ENCODE measurements at regions not wholly inside any gene's neighbourhood (a gene's known extent, or its start where the extent isn't known, plus 50 kb on each side); places are given as distances from the start of the nearest gene placed in this dataset.

GRCh38 chr5:155088811-155089210 lies 75.3 kb downstream of the KIF4B start:
- Histone ChIP-seq H3K4me3 (no peak overlapping the region), H3K27ac (no peak overlapping the region)

DNA sequence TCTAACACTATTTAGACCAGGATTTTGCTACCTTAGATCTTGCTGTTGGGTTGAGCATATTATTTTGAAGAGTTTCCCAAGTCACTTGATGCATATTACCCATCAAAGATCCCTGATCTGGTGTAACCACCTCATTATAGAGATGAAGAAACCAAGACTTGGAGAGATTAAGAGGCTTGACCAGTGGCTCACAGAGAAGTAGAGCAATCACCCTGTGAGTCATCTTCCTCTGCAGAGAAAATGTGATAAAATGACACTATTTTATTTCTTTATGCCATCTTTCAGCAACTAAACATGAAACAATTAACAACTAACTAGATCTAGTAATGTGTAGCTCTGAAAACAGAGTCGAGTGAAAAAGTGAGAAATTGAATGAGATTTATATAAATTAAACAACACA lies 76.1 kb downstream of the KIF4B start:
- intact Hi-C loops (cut with DNase I; ENCODE audit: low total_unique reads): no loop called here
- no peak overlapping the region for H3K4me3 ChIP-seq
- H3K27ac ChIP-seq: no peak overlapping the region
- no peak for TF ChIP-seq POLR2A (IDR thresholded peaks at IDR 0.05)
- TF ChIP-seq POLR2AphosphoS5 (IDR thresholded peaks at IDR 0.05): no peak
- H3K36me3 ChIP-seq: no peaks in the 10 kb centered on the region
- no peak for DNase-seq (ENCODE audit: low spot score in 2 of 2)
- no peaks in the 10 kb centered on the region for H3K9me3 ChIP-seq
- no peaks in the 10 kb centered on the region for H3K27me3 ChIP-seq
- H3K4me1 ChIP-seq: no peaks in the 10 kb centered on the region

More at GRCh38 chr5:155088811-155089210, 75.3 kb downstream of the KIF4B start:
- DNase-seq (ENCODE audit: low spot score in 2 of 2): no peak
- intact Hi-C loops (cut with DNase I; ENCODE audit: low total_unique reads): no loop called here
- no peak for TF ChIP-seq POLR2AphosphoS5 (IDR thresholded peaks at IDR 0.05)
- TF ChIP-seq POLR2A (IDR thresholded peaks at IDR 0.05): no peak
- TF ChIP-seq, protein P1, sequence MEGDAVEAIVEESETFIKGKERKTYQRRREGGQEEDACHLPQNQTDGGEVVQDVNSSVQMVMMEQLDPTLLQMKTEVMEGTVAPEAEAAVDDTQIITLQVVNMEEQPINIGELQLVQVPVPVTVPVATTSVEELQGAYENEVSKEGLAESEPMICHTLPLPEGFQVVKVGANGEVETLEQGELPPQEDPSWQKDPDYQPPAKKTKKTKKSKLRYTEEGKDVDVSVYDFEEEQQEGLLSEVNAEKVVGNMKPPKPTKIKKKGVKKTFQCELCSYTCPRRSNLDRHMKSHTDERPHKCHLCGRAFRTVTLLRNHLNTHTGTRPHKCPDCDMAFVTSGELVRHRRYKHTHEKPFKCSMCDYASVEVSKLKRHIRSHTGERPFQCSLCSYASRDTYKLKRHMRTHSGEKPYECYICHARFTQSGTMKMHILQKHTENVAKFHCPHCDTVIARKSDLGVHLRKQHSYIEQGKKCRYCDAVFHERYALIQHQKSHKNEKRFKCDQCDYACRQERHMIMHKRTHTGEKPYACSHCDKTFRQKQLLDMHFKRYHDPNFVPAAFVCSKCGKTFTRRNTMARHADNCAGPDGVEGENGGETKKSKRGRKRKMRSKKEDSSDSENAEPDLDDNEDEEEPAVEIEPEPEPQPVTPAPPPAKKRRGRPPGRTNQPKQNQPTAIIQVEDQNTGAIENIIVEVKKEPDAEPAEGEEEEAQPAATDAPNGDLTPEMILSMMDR (IDR thresholded peaks at IDR 0.05): no peak
- Histone ChIP-seq H3K9me3 (no peaks in the 10 kb centered on the region), H3K4me1 (no peaks in the 10 kb centered on the region), H3K27me3 (no peaks in the 10 kb centered on the region), H3K36me3 (no peaks in the 10 kb centered on the region)

- Histone ChIP-seq H3K27me3 (no peaks in the 10 kb centered on the region), H3K9me3 (no peaks in the 10 kb centered on the region)
Measured at GRCh38 chr5:155091063-155091648, 77.6 kb downstream of the KIF4B start.

GRCh38 chr5:155091768-155092717 lies 78.5 kb downstream of the KIF4B start:
- no peak overlapping the region for H3K27ac ChIP-seq
- intact Hi-C loops (cut with DNase I; ENCODE audit: low total_unique reads): no loop called here

More at GRCh38 chr5:155091063-155091648, 77.6 kb downstream of the KIF4B start:
- Histone ChIP-seq H3K4me1 (no peaks in the 10 kb centered on the region), H3K36me3 (no peaks in the 10 kb centered on the region), H3K4me3 (no peak overlapping the region), H3K27ac (no peak overlapping the region)
- no peak for TF ChIP-seq POLR2A (IDR thresholded peaks at IDR 0.05)
- TF ChIP-seq POLR2AphosphoS5 (IDR thresholded peaks at IDR 0.05): no peak
- TF ChIP-seq, protein P1 (IDR thresholded peaks at IDR 0.05): no peak
- DNase-seq (ENCODE audit: low spot score in 2 of 2): no peak
- intact Hi-C loops (cut with DNase I; ENCODE audit: low total_unique reads): no loop called here

DNA sequence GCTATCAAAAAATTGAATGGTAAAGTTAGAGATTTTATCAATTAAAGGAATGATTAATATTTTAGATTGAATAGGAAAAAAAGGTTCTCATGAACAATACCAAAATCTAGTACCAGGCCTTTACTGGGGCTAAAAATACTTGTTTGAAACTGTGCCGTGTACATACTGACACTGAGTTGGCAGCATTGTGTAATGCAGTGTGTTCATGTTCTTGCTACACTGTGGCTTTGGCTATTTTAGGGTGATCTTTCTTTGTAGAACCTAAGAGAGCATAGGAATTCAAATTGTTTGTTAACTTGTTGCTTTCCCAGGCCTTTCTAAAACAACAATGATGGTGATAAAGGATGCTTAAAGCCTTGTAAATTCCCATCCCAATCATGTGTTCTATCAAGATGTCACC lies 80.9 kb downstream of the KIF4B start:
- intact Hi-C loops (cut with DNase I; ENCODE audit: low total_unique reads): no loop called here
- TF ChIP-seq, protein P1 (IDR thresholded peaks at IDR 0.05): no peak
- TF ChIP-seq POLR2AphosphoS5 (IDR thresholded peaks at IDR 0.05) (no peak), POLR2A (IDR thresholded peaks at IDR 0.05) (no peak)
- no peaks in the 10 kb centered on the region for H3K9me3 ChIP-seq
- H3K36me3 ChIP-seq: no peaks in the 10 kb centered on the region
- H3K4me3 ChIP-seq: no peak overlapping the region
- DNase-seq (ENCODE audit: low spot score in 2 of 2): no peak
- H3K27me3 ChIP-seq: no peaks in the 10 kb centered on the region
- no peak overlapping the region for H3K27ac ChIP-seq
- H3K4me1 ChIP-seq: no peaks in the 10 kb centered on the region

More at GRCh38 chr5:155091768-155092717, 78.5 kb downstream of the KIF4B start:
- H3K27me3 ChIP-seq: no peaks in the 10 kb centered on the region
- H3K4me3 ChIP-seq: no peak overlapping the region
- no peaks in the 10 kb centered on the region for H3K36me3 ChIP-seq
- H3K4me1 ChIP-seq: no peaks in the 10 kb centered on the region
- no peak for DNase-seq (ENCODE audit: low spot score in 2 of 2)
- no peaks in the 10 kb centered on the region for H3K9me3 ChIP-seq
- TF ChIP-seq POLR2A (IDR thresholded peaks at IDR 0.05) (no peak), POLR2AphosphoS5 (IDR thresholded peaks at IDR 0.05) (no peak)
- TF ChIP-seq, protein P1 (IDR thresholded peaks at IDR 0.05): no peak
